ENCODE measurements at regions not wholly inside any gene's neighbourhood (a gene's known extent, or its start where the extent isn't known, plus 50 kb on each side); places are given as distances from the start of the nearest gene placed in this dataset.

DNA sequence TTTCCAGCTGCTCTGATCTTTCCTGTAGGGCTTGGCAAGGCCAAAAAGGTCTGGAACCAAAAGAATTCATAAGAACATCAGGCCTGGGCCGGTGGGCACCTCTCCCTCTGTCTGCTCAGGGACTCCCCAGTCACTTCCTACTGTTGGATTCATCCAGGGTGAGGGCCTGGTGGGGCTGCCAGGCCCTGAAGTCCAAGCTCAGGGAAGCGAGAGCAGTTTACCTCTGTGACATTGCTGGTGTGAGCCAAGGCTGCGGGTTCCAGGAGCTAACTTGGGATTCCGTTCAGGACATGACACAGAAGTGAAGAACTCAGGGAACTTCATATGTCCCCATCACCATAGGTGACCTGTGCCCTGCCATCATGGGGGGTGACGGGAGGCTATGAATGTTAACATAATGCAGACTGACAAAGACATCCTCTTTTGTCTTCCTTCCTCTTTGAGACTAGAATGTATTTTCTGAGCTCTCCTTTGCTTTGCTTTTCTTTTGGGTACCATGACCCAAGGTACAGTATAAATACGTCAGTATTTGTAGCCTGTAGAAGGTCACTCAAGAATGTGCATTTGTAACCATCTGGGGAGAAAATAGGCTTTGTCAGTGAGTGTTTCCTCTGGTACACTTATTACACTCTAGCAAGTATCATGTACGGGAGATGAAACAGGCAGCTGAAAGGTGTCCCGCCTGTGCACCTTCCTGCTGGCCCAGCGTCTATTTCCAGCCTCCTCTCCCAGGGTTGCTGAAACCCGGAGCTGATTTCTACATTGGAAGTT is 130.5 kb upstream of the SLC1A4 start:
- DNase-seq = no peak

- DNase-seq = no peak
Observed at GRCh38 chr2:64859312-64860212, 129.6 kb upstream of the SLC1A4 start.

- no peak for DNase-seq
Observed at GRCh38 chr2:64860276-64860885, 128.8 kb upstream of the SLC1A4 start.

GRCh38 chr2:64860936-64861335 is 128.3 kb upstream of the SLC1A4 start:
- DNase-seq = no peak

DNA sequence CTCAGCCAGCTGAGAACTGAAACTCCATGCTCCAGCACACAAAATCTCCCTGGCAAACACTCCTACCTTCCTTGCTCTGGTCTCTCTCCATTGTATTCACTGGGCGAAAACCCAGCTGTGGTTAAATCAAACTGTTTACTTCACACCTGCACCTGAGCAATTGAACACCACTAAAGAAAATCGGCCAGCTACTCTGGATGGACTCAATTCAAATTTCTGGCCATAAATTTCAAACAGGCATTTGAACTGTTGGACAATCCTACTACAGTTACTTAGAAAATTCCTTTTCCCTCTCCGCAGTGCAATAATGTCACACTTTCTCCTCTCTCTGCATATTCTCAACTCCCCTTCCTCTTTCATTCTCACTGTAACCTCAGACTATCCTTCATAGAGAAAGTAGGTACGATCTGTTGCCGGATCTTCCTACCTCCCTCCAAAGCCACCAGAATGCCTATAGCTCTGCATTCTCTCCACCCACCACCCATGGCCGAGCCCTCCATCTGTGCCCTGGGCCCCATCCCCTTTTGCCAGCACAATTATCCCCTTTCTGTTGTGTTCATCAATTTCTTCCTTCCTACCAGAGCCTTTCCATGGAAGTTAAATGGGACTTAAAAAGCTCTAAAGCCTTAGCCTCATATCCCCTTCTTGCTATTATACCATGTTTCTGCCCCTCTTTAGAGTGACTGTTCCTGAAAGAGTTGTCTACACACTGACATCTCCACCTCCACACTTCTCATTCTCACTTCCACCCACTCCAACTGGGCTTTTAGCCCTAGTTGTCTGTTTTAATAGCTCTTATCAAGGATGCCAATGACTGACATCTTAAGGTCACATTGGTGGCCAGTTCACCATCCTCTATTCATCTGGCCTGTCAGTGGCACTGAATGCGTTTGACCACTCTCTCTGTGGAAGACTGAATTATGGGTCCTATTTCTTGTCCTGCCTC is 127.5 kb upstream of the SLC1A4 start:
- no peak for DNase-seq

DNA sequence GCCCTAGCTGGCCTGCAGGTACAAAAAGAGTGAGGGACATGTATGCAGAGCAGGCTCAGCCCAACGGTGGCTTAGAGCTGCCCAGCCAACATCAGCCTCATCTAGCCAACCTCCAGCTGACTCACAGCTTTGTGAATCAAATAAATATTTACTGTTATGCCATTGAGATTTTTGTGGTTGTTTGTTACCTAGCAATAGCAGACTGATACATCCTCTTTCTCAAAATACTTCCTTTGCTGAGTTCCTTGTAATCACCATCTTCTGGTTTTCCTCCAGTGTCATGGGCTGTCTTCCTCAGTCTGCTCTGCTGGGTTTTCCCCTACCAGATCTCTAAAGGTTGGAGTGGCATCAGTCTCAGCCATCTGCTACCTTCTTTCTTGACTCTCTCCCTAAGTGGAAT is 126.6 kb upstream of the SLC1A4 start:
- DNase-seq = no peak

GRCh38 chr2:64863097-64863820 is 125.9 kb upstream of the SLC1A4 start:
- no peak for DNase-seq

GRCh38 chr2:64865073-64865830 is 123.9 kb upstream of the SLC1A4 start:
- peak in 1 of 2 experiments; percentile 27 for DNase-seq

DNA sequence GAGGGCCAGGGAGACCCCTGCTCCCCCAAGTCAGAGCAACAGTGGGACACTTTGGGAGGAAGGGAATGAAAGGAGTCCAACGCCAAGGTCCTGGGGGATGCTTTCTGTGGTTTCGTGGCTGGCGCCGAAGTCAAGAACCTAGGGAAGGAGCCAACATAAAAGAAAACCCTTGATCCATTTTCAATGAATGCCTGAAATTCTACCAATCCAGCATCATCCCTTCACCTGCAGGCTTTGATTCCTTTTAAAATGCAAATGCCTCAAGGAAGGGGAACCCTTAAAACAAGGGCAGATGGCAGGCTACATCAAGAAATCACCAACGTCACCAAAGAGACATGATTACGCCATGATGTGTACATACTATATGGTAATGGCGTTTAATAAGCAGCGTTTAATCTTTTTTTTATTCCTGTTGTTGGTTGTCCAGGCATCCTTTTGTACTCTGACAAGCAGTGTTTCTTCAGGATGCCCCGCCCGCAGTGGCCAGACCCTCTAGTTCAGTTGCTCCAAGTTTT is 123.3 kb upstream of the SLC1A4 start:
- no peak for DNase-seq

- DNase-seq = no peak
Observed at GRCh38 chr2:64866797-64867196, 122.4 kb upstream of the SLC1A4 start.

- no peak for DNase-seq
Observed at GRCh38 chr2:64867253-64867996, 121.8 kb upstream of the SLC1A4 start.

DNA sequence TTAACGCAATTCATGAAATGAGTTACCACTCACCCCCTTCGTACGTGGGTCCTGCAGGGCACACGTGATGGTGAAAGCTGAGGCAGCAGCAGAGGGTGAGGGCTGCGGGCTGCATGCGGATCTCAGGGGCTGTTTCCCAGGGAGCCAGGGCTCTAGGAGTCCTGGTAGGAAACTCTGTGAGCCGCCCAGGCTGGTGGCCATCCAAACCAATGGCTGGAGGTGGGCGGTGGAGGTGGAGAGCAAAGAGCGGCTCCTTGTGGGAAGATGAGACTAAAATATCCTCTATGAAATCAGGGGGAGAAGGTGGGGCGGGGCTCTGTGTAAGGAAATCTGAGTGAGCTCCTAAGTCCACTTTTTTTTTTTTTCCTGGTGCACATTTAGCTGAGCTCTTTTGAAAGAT is 120.1 kb upstream of the SLC1A4 start:
- no peak for DNase-seq

DNA sequence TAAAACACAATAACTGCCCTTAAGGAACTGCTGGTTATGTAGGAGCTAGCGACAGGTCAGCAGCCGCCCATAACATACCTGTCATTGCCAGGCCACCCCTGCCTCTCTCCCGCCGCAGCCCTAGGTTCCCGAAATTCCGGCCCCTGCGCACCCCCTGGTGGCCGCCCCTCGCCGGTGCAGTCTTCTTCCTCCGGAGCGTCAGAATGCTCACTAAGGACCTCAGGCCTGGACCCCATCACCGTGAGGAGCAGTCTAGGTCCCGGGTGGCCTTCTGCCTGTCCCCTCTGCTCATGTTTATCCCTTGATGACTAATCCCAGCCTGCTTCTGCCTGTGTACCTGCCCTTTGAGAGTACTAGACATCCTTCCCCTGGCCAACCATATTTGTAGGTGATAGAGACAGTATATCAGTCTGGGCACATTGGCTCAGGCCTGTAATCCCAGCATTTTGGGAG is 115.7 kb upstream of the SLC1A4 start:
- peak in 1 of 2 experiments; percentile 2 for DNase-seq

GRCh38 chr2:64874593-64874992 is 114.6 kb upstream of the SLC1A4 start:
- DNase-seq = no peak

- no peak for DNase-seq
Observed at GRCh38 chr2:64875368-64875767, 113.8 kb upstream of the SLC1A4 start.

GRCh38 chr2:64876137-64876647 is 113.0 kb upstream of the SLC1A4 start:
- DNase-seq = no peak

DNA sequence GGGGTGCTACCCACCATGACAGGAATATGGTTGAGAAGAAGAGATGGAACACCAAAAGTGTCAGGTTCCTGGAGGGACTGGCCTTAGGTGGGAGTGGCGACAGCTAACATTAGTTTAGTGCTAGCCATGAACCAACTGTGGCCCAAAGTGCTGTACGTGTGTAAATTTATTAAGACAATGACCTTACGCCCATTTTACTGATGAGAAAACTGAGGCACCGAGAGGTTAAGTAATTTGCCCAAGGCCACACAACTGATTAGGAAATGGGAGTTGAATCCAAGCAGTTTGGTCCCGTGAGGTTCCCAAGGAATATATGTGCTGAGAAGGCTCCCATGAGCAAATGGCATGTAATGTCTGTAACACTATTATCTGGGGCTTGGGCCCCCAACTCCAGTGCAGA is 109.5 kb upstream of the SLC1A4 start:
- DNase-seq = no peak

DNA sequence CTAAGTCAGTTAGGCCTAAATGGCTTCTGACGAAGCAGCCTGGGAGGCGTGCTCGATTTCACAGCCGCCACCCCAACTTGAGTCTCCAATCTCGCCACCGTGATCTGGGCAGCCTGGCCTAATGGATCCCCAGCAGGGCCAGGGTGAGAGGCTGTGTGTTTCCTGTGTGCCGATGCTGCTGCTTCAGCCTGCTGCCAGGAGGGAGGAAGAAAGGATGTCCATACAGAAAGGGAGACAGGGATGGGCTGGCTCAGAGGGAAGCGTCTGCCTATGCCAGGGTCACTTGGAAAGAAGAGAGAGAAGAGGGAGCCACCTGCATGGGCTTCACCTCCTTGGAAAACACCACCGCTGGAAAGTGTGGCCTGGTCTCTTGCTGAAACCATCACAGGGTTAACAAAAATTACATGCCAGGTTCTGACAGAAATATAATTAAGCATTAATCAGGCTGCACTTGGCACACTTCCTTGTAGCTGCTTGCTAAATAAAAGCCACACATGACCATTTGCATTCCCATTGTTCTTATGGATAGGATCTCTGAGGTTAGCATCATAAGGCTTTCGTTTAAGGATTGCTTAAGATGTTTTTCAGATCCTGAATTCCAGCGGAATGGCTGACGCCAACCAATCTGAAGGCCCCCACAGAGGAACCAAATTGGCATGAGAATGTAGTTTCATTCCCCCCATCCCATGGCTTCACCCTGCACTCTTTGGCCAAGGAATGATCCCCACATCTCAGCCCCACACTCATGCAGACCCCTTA is 108.8 kb upstream of the SLC1A4 start:
- no peak for DNase-seq

GRCh38 chr2:64881037-64881492 is 108.1 kb upstream of the SLC1A4 start:
- DNase-seq = no peak
